ENCODE measurements at regions not wholly inside any gene's neighbourhood (a gene's known extent, or its start where the extent isn't known, plus 50 kb on each side); places are given as distances from the start of the nearest gene placed in this dataset.

DNA sequence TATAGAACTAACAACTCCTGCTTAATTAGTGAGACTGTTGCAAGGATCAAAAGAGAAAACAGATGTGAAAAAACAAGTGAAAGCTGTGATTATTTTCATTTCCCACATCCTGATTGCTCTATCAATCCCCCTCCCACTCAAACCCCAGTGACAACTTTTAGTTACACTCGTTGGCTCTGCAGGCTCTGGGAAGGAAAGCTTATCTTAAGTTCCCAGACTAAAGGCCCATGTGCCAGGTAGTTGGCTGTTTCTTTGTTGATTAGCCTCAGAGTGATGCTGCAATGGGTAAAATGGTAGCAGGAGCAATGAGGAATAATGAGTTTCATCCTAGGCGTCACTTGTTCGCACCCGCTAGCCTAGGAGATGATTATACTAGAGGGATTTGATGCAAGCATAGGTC lies 133.3 kb upstream of the IFNE start:
- Histone ChIP-seq H3K27me3 (ENCODE audit: insufficient read depth, low read length) (no peaks in the 10 kb centered on the region), H3K4ac (ENCODE audit: low read depth, low read length) (no peak overlapping the region), H3K23ac (ENCODE audit: insufficient read length, low read depth, low read length) (no peak overlapping the region), H4K5ac (ENCODE audit: insufficient read length, low read depth, low read length) (no peak overlapping the region), H3K18ac (ENCODE audit: insufficient read length, low read depth, low read length) (peak overlapping the region; percentile 64), H3K14ac (ENCODE audit: insufficient read depth, low read length) (no peak overlapping the region), H3K23me2 (ENCODE audit: insufficient read length, low read depth, low read length, poor library complexity, severe bottlenecking) (no peaks in the 10 kb centered on the region), H4K20me1 (ENCODE audit: control insufficient read depth, insufficient read depth, insufficient read length) (no peaks in the 10 kb centered on the region), H3T11ph (ENCODE audit: low read length) (no peak overlapping the region), H3K79me2 (ENCODE audit: insufficient read depth, low read length) (no peaks in the 10 kb centered on the region), H3K79me1 (ENCODE audit: insufficient read depth, low read depth, low read length, poor library complexity, severe bottlenecking) (no peaks in the 10 kb centered on the region), H2BK12ac (ENCODE audit: insufficient read length, low read depth, low read length) (no peak overlapping the region), H2BK15ac (ENCODE audit: low read depth, low read length) (no peak overlapping the region), H4K91ac (ENCODE audit: insufficient read length, low read depth, low read length) (no peak overlapping the region), H2AK5ac (ENCODE audit: insufficient read length, low read length) (no peak overlapping the region), H2BK120ac (ENCODE audit: low read depth, low read length, poor library complexity, severe bottlenecking) (no peak overlapping the region), H3K9ac (ENCODE audit: extremely low read depth, insufficient read length, low read length) (no peak overlapping the region), H4K8ac (replicated peaks; ENCODE audit: insufficient read length, low read depth, low read length) (no peak overlapping the region), H2BK5ac (ENCODE audit: insufficient read length, low read length) (peak overlapping the region; percentile 53), H3K9me3 (ENCODE audit: control insufficient read depth, low read depth, low read length) (no peaks in the 10 kb centered on the region), H3K56ac (ENCODE audit: insufficient read length, low read depth, low read length) (no peak overlapping the region), H3K4me1 (ENCODE audit: insufficient read depth, low read length) (peaks cover 3% of the 10 kb centered on the region; the same call in 1 of the 2 replicates), H2AFZ (ENCODE audit: low read length) (peak overlapping the region; percentile 59), H2BK20ac (ENCODE audit: low read depth, low read length, poor library complexity, severe bottlenecking) (no peak overlapping the region), H3K27ac (ENCODE audit: insufficient read length, low read depth, low read length) (peak overlapping the region; percentile 39), H3K4me2 (ENCODE audit: insufficient read depth, insufficient read length, low read length) (no peak overlapping the region)
- Mint-ChIP-seq H3K27ac (peak overlapping the region in 1 of 3 experiments; percentile 76; a peak in 2 of 7 replicates), H3K4me1 (peaks cover 20 to 22% of the 10 kb centered on the region in 2 experiments), H3K4me3 (no peak overlapping the region), H3K36me3 (ENCODE audit: insufficient read depth in 1 of 3, low read depth in 3 of 3) (no peaks in the 10 kb centered on the region), H3K27me3 (ENCODE audit: low read depth) (no peaks in the 10 kb centered on the region), H3K9me3 (no peaks in the 10 kb centered on the region)
- no CpG with 5 or more reads among the region's 4 CpGs for WGBS (ENCODE audit: extremely low coverage, insufficient read length, low lambda C conversion rate)
- TF ChIP-seq, protein P1, sequence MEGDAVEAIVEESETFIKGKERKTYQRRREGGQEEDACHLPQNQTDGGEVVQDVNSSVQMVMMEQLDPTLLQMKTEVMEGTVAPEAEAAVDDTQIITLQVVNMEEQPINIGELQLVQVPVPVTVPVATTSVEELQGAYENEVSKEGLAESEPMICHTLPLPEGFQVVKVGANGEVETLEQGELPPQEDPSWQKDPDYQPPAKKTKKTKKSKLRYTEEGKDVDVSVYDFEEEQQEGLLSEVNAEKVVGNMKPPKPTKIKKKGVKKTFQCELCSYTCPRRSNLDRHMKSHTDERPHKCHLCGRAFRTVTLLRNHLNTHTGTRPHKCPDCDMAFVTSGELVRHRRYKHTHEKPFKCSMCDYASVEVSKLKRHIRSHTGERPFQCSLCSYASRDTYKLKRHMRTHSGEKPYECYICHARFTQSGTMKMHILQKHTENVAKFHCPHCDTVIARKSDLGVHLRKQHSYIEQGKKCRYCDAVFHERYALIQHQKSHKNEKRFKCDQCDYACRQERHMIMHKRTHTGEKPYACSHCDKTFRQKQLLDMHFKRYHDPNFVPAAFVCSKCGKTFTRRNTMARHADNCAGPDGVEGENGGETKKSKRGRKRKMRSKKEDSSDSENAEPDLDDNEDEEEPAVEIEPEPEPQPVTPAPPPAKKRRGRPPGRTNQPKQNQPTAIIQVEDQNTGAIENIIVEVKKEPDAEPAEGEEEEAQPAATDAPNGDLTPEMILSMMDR (conservative IDR thresholded peaks at IDR 0.05), result no peak
- no peak for DNase-seq

All from H9 (cell line).